Jurkat, Clone E6-1 (cell line): ENCODE measurements at regions not wholly inside any gene's neighbourhood (a gene's known extent, or its start where the extent isn't known, plus 50 kb on each side); places are given as distances from the start of the nearest gene placed in this dataset.
"Not testable (repeated sequence)": the region's sequence is repeated elsewhere in the genome, so short reads cannot be mapped to it uniquely, and the experiment has no call there.

Experiments
- DNase-seq: peaks from one replicate; pipeline ENCODE4 v3.0.0-alpha.2; 2011; ENCODE audit warnings: low read depth, low spot score
- H3K4me3 ChIP-seq: 2 replicates; pipeline ENCODE4 v1.5.1; 2011; ENCODE audit warnings: mild to moderate bottlenecking, low read length, control low read depth, moderate library complexity

DNA sequence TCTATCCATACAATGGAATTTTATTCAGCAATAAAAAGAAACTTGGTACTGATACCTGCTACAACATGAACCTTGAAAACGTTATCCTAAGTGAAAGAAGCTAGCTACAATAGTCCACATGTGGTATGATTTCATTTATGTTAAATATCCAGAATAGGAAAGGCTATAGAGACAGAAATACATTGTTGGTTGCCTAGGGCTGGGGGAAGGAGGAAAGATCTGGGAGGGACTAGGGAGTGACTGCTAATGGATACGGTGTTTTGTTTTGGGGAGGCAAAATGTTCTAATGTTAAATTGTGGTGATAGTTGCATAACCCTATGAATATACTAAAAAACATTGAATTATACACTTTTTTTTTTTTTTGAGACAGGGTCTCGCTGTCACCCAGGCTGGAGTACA lies 141.1 kb upstream of the ARX start:
- DNase-seq: no peak
- no peak overlapping the region for H3K4me3 ChIP-seq

DNA sequence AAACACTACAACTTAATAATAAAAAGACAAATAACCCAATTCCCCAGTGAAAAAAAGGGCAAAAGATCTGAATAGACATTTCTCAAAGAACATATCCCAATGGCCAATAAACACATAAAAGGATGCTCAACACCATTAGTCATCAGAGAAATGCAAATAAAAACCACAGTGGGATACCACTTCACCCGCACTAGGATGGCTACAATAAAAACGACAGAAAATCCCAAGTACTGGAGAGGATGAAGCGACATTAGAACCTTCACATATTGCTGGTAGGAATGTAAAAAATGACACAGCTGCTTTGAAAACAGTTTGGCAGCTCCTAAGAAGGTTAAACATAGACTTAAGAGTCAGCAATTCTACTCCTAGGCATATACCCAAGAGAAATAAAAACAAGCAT lies 140.6 kb upstream of the ARX start:
- DNase-seq: no peak
- H3K4me3 ChIP-seq: no peak overlapping the region

DNA sequence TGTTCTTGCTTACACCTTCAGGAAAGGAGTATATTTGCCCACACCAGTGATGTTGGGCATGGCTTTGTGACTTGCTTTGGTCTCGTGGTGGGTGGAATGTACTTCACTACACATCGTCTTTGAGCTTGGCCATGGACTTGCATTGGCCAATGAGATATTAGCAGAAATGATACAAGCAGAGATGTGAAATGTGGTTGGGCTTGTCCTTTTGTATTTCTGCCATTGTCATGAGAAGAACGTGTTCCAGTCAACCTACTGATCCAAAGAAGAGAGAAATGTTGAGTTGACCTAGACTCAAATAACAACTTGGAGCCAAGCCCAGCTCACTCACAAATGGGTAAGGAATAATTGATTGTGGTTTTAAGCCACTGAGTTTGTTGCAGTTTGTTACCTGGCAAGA lies 138.4 kb upstream of the ARX start:
- DNase-seq: no peak
- no peak overlapping the region for H3K4me3 ChIP-seq

DNA sequence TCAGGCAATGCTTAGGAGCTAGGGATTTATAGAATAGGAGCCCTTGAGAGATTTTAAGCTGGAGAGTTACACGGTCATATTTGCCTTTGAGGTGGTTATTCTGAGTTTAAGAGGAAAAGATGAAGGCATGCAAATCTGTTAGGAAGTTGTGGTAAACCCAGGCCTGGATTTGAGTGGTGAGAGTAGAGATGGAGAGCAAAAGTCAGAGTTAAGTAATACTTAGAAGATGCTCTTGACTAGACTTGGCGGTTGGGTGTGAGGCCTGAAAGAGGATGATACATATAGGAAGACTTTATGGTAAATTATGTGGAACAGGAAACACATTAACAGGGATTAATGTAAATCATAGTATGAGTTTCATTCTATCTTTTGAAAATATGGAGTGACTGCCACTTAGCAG lies 136.0 kb upstream of the ARX start:
- H3K4me3 ChIP-seq: no peak overlapping the region
- DNase-seq: peak; percentile 34

DNA sequence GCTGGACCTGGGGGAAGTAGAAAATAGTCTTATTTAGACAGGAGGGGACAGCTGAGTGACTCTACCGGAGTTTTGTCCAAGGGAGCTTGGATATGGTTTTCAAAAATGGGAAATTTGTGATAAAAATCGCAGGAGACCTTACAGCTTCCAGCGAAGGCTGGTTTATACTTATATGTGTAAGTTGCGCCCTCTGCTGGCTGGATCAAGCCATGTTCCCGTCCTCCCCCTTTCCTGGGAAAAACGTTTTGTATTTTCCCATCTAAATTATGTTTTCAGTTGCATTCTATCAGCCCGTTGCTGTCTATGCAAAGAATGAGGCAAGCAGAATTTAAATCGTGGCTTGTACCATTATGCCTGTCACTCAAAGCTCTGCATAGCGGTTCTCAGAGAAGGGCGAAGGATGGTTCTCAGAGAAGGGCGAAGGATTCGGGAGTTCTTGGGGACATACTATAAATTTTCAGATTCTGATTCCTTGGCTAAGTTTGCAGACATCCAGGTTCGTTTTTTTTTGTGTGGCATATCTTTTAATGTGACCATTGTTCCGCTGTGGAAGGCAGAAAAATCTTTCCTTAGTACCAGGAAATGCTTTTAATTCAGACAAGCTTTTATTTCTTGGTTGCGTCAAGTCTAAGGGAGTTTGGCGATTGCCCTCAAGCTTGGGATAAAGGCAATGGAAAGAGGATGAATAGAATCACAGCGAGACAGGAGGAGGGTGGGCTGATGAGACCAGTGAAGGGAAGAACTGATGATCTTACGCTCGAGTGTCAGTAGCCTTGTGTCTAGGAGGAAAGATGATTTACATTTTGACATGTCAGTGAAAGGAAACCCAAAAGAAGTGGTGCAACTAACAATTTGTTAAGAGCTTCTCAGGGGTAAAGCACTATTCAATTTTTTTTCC lies 128.5 kb upstream of the ARX start:
- no peak overlapping the region for H3K4me3 ChIP-seq
- peak; percentile 18 for DNase-seq

DNA sequence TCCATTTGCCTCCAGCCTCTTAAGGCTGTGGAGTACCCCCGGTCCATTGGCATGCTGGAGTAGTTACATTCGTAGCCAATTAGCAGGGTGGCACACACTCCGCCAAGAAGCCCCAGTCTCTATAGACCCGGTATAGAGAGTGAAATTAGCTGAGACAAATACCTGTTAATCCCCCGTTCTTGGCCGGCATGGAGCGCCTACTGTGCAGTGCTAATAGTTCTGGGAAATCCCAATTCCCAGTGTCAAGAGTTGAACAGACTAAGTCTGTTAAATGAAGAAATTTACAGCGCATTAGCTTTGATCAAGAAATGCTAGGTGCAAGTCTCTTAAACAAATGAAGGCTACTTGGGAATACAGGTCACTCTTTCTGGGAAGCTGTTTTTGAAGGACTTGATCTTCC lies 127.8 kb upstream of the ARX start:
- DNase-seq: no peak
- H3K4me3 ChIP-seq: no peak overlapping the region

DNA sequence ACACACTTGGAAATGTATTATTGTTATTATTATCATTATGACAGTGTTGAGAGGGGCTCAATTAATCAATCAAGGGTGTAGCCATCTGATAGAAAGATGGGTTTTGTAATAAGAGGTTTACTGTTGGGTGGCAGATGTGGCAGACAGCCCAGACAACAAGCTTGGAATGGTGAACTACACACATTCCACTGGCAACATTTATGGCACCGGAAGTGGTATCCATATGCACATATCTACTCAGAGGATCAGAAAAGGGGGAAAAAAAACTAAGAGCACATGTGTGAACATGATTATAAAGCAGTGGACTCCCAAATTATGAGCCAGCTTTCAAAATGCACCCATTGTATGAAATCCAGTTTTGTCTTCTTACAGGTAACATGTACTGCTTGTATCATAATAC lies 125.9 kb upstream of the ARX start:
- H3K4me3 ChIP-seq: no peak overlapping the region
- DNase-seq: no peak

DNA sequence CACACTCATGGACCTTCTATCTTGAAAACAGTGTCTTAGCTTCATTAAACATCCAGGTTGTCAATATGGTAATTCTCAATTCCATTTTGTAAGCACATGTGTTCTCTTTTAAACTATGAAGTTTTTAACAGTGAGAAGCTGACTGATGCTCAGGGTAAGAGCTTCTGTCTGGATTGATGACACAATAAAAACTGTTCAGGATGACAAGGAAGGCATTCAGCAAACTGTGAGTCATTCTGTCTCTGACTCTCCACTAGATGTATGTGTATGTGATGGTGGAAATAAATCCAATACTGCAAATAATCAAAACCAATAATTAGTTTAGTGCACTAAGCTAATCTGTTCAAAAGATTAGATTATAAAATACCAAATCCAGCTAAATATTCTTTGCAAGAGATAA lies 115.3 kb upstream of the ARX start:
- H3K4me3 ChIP-seq: no peak overlapping the region
- DNase-seq: no peak

DNA sequence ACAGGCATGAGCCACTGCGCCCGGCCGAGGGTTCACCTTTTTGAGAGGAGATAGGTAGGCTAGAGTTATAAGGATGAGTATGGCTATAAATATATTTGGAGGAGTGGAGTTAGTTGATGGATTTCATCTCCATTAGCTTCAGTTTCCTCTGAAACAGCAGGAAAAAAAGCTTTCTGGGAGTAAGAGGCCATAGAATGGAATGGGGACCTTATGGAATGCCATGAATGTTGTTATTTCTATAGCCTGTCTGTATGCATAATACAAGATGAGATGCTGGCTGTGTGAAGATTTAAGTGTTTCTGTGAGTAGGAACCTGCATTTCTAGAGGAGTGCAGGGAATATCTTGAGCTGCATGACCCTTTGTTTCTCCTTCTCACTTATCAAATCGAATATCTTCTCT lies 114.9 kb upstream of the ARX start:
- DNase-seq: no peak
- H3K4me3 ChIP-seq: no peak overlapping the region

DNA sequence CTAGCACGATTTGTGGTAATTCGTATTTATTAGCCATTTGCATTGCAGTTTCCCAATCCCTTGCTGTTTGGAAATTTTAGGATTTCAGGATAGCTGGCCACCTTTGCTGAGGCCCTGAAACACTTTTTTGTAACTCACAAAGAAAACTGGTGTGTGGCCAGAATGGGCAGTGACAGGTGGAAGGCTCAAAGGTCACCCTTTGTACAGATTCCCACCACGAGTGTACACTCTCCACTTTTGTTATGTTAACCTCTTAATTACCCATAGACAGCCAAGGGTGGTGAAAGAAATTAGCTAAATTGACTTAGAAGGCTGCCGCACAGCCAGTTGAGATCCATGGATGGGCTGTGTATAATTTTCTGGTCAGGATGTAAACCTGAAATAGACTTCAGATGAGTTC lies 109.7 kb upstream of the ARX start:
- H3K4me3 ChIP-seq: no peak overlapping the region
- DNase-seq: no peak

DNA sequence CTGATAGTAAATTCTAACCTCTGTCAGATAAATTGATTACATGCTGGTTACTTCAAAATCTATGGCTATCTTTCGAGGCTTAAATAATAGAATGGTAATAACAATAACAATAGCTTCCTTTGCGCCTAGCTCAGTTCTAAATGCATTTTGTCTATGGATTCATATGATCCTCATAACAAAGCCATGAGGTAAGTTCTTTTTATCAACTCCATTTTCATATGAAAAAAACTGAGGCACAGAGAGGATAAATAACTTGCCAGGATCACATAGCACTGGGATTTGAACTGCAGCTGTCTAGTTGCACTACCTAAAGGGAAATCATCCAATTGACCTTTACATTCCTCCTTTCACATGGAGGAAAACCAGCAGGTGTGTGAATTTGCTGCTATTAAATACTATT lies 108.6 kb upstream of the ARX start:
- DNase-seq: no peak
- no peak overlapping the region for H3K4me3 ChIP-seq

DNA sequence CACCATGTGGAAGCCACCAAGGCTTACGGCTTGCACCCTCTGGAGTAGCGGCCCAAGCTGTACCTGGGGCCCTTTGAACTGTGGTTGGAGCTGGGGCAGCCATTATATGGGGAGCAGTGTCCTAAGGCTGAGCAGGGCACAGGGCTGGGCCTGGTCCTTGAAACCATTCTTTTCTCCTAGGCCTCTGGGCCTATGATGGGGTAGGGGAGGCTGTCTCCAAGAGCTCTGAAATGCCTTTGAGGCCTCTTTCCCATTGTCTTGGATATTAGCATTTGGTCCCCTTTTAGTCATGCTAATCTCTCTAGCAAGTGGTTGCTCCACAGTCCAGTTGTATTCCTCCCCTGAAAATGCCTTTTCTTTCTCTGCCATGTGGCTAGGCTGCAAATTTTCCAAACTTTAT lies 96.4 kb upstream of the ARX start:
- H3K4me3 ChIP-seq: no peak overlapping the region
- DNase-seq: no peak

DNA sequence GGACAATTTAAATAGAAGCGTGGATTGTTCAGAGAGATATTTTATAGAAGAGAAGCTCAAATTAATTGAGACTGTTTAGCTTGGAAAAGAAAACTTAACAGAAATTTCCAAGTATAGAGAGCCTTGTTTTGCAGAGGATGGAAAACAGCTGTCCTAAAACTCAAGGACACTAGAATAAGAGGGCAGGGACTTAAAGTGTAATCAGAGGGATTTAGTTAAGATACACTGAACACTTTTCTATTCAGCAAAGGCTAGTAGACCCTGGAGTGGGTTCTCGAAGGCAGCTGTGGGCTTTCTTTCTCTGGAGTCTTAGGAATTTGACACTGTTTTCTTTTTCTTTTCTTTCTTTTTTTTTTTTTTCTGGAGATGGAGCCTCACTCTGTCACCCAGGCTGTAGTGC lies 92.7 kb upstream of the ARX start:
- no peak for DNase-seq
- H3K4me3 ChIP-seq: no peak overlapping the region

DNA sequence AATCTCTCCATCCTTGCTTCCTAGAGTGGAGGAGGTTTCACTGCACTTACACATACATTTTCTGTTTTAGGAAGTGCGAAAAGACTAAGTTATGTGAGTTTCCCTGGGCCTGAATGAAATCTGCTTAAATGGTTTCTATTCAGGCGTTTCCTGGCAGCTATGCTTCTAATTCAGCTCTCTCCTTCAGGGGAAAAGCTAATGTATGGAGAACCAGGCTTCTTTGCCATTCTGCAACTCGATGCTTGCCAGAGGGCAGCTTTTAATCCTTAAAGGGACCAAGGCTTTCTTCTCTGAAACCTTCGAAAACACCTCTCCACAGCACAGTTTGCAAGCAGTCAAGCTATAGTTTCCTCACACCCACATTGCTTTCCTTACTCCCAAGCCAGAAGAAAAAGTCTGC lies 89.5 kb upstream of the ARX start:
- no peak for DNase-seq
- no peak overlapping the region for H3K4me3 ChIP-seq

DNA sequence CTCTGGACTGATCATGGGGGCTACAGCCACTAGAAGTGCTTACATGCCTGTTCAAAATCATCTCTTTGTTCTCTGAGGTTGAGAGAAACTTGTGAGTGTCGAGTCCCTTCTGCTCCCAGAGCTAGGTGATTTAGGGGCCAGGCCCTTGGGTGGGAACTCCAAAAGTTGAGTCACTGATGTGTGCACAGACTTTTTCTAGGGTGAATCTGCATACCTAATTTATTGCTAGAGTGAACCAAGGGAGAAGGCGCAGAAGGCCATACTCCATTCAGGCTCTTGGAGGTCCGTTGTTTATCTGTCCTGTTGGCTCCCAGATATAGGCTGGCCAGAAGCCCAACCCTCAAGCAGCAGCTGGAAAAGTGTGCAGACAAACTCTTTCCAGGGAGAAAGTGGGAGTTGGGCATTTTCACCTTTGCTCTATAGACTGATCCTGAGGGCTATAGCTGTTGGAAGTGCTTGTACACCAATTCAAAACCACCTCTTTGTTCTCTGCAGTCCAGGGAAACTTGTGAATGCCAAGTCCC lies 80.8 kb upstream of the ARX start:
- DNase-seq: no peak

DNA sequence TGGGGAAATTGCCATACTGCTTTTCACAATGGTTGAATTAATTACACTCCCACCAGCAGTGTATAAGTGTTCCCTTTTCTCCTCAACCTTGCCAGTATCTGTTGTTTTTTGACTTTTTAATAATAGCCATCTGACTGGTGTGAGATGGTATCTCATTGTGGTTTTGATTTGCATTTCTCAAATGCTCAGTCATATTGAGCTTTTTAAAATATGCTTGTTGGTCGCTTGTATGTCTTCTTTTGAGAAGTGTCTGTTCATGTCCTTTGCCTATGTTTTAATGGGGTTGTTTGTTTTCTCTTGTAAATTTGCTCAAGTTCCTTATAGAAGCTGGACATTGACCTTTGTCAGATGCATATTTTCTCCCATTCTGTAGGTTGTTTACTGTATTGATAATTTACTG lies 75.4 kb upstream of the ARX start:
- not testable (repeated sequence) for DNase-seq, H3K4me3 ChIP-seq

More for the DNA sequence above, 80.8 kb upstream of the ARX start:
- no peak overlapping the region for H3K4me3 ChIP-seq

DNA sequence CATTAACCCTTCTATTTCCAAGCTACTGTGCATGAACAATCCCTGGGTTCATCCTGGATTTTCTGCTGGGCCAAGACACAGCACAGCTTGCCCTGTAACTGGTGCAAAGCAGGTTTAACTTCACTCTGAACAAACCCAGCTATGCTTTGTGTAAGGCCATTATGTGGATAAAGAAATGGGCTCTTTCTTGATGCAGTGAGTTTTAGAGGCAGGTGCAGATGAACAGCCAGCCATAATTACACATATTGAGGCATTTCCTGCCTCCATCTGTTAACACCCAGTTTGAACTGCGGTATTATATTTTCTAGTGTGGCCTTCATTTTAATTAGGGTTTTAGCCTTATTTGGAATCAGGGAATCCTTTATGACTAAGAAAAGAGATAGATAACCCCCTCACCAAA lies 68.7 kb upstream of the ARX start:
- no peak overlapping the region for H3K4me3 ChIP-seq
- DNase-seq: no peak

DNA sequence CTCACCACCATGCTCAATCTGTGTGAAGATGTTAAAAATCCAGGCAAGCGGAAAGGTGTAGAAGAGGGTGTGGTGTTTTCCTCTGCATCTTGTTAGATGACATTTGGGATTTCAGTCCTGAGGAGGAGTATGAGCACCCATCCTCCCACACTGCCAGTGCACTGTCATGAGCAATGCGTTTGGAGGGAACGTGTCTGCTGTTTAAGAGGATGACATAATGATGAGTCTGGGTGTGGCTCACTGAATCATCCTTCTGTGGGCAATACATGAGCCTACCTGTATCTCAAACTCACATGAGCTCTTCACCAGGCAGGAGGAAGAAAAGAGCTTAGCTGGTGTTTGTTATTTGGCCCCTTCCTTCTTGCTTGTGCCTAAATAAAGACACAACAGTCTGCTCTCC lies 67.9 kb upstream of the ARX start:
- H3K4me3 ChIP-seq: no peak overlapping the region
- no peak for DNase-seq

DNA sequence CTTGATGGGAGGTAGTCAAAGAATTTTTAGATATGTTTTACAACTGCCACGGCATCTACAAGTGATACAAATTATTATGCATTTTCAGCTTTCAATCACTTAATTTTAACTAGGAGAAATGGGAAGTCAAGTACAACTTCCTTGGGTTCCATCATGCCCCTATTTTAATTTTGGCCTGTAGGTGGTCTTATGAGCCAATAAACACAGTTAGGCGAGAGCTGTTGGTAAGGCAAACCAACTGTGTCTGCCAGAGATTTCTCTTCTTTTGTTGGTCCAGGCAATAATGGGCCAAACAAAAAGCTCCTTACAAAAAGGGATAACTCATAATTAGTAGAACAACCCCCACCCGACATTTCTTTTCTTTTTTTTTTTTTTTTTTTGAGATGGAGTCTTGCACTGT lies 63.3 kb upstream of the ARX start:
- no peak for DNase-seq

DNA sequence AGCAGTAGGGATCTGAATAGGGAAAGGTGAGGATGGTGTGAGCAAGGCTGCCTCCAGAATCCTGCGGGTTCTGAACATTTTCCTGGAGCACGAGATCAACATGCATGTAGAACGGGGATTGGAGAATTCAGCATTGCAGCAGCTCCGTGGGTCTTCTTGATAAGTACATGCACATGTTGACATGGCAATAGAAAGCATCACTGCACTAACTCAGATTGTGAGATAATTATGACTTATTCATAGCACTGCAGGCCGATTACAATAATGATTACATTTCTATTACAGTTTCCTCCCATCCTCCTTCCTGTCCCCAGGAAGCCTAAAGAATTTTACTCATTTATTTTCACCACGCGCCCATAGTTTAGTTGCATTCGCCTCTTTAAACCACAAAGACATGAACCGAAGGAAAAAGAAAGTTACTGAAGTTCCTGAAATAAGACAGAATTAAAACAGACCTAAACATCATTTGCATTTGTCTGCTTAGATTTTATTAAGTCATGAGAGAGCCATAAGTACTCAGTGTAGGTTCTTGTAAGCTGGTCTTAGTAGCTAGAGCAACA lies 61.3 kb upstream of the ARX start:
- H3K4me3 ChIP-seq: no peak overlapping the region

More for the DNA sequence above, 63.3 kb upstream of the ARX start:
- no peak overlapping the region for H3K4me3 ChIP-seq

DNA sequence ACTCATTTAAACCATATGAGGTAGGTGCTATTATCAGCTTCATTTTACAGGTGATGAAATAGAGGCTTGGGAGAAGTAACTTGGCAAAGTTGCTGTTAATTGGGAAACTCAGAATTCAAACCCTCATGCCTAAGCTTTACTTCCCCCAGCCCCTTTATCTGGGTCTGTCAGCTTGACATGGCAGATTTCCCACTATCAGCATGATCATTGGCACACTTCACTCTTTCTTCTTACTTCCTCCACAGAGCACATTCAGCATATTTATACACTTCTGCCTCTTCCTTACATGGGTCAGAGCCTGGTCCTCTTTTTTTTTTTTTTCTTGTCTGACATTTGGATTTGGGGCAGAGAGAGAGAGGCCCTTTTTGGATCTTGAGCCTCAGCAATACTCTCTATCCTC lies 56.5 kb upstream of the ARX start:
- DNase-seq: no peak
- no peak overlapping the region for H3K4me3 ChIP-seq

More for the DNA sequence above, 61.3 kb upstream of the ARX start:
- DNase-seq: no peak
